ENCODE measurements at regions not wholly inside any gene's neighbourhood (a gene's known extent, or its start where the extent isn't known, plus 50 kb on each side); places are given as distances from the start of the nearest gene placed in this dataset.
"Not testable (repeated sequence)": the region's sequence is repeated elsewhere in the genome, so short reads cannot be mapped to it uniquely, and the experiment has no call there.

- H3K23ac ChIP-seq (ENCODE audit: insufficient read length); CTCF ChIA-PET (ENCODE audit: partially characterized antibody); H3K27ac ChIP-seq (ENCODE audit: low read depth, low read length); H2BK15ac ChIP-seq (ENCODE audit: low read length); H3K23me2 ChIP-seq (ENCODE audit: low read depth, low read length); H3K14ac ChIP-seq (ENCODE audit: insufficient read length); H2AFZ ChIP-seq (ENCODE audit: low read length); H3K79me2 ChIP-seq (ENCODE audit: control insufficient read depth in 1 of 2, insufficient read depth in 2 of 2, low read length in 2 of 2); H3K27me3 ChIP-seq (replicated peaks in 1 of 4; ENCODE audit: control insufficient read depth in 3 of 4, extremely low read depth in 1 of 4, insufficient read depth in 3 of 4, low read length in 3 of 4); H2AK5ac ChIP-seq (ENCODE audit: low read depth, low read length); H3K4me2 ChIP-seq (ENCODE audit: insufficient read depth in 1 of 2, low read depth in 2 of 2, low read length in 2 of 2); H3K56ac ChIP-seq (replicated peaks; ENCODE audit: insufficient read length, low read depth, low read length); H4K91ac ChIP-seq (replicated peaks; ENCODE audit: insufficient read length, low read length); H3K9ac ChIP-seq (replicated peaks in 1 of 4; ENCODE audit: extremely low read depth in 1 of 4, low read depth in 3 of 4, low read length in 3 of 4); H3K4ac ChIP-seq (replicated peaks; ENCODE audit: insufficient read length, low read depth, low read length); H3K4me1 ChIP-seq (replicated peaks in 1 of 4; ENCODE audit: control insufficient read depth in 3 of 4, insufficient read depth in 4 of 4, low read length in 3 of 4); H2BK5ac ChIP-seq (ENCODE audit: low read depth, low read length); H2BK120ac ChIP-seq (replicated peaks; ENCODE audit: low read depth, low read length); H3K18ac ChIP-seq (ENCODE audit: extremely low read depth, low read length); H3K4me3 ChIP-seq (ENCODE audit: extremely low read depth in 1 of 4, insufficient read depth in 2 of 4, low read depth in 3 of 4, low read length in 4 of 4); H3K79me1 ChIP-seq (ENCODE audit: low read depth, low read length); DNase-seq (ENCODE audit: low read depth in 1 of 2, low spot score in 2 of 2); H2BK12ac ChIP-seq (ENCODE audit: low read depth, low read length); H3K36me3 ChIP-seq (ENCODE audit: control insufficient read depth in 2 of 4, insufficient read depth in 4 of 4, low read length in 3 of 4); H3K9me3 ChIP-seq (ENCODE audit: insufficient read depth in 2 of 2, low read depth in 1 of 2, low read length in 1 of 2); POLR2A ChIA-PET (ENCODE audit: partially characterized antibody); H4K20me1 ChIP-seq (replicated peaks in 1 of 2; ENCODE audit: control insufficient read depth in 1 of 2, insufficient read depth in 2 of 2, low read length in 2 of 2); FAIRE-seq; H4K8ac ChIP-seq (ENCODE audit: extremely low read depth, insufficient read depth, low read length); H2BK20ac ChIP-seq (ENCODE audit: low read length); H4K5ac ChIP-seq (ENCODE audit: insufficient read length, low read depth, low read length): not testable (repeated sequence)
- WGBS, 2 experiments (ENCODE audit: extremely low coverage in 1 of 2, insufficient coverage in 1 of 2, insufficient read length in 1 of 2, insufficient replicate concordance in 2 of 2, low coverage in 1 of 2, low lambda C conversion rate in 2 of 2, missing lambda C conversion rate in 1 of 2) = 92% methylated on average over 8 of the region's 8 CpGs; no CpG with 5 or more reads in 1 of the 2 experiments
Observed at GRCh38 chr1:95663530-95663929, 429.5 kb downstream of the RWDD3 start.

Data from H1 (cell line).